HL-60 (cell line): ENCODE measurements at regions not wholly inside any gene's neighbourhood (a gene's known extent, or its start where the extent isn't known, plus 50 kb on each side); places are given as distances from the start of the nearest gene placed in this dataset.

ENCODE experiments used
- DNase-seq, 2 experiments: peaks; one replicate each; pipeline ENCODE4 v3.0.0-alpha.2; 2010 to 2020; ENCODE audit warnings: low read depth in 1 of 2, low spot score in 1 of 2
- H3K27ac ChIP-seq: fragments of 250-450 bp; sonication (Bioruptor Pico); replicated peaks from 2 replicates; pipeline ENCODE4 v1.5.1; 2020; ENCODE audit warnings: mild to moderate bottlenecking, moderate library complexity
- H3K27me3 ChIP-seq: fragments of 250-450 bp; sonication (Bioruptor Pico); 2 replicates; pipeline ENCODE4 v1.5.1; 2021; ENCODE audit warnings: mild to moderate bottlenecking, moderate library complexity; ENCODE audit not compliant: insufficient read depth, poor library complexity, severe bottlenecking
- H3K4me3 ChIP-seq: replicated peaks from 2 replicates; pipeline ENCODE4 v1.5.1; 2011; ENCODE audit warnings: mild to moderate bottlenecking, control low read depth, low read length; ENCODE audit not compliant: insufficient read depth
- GABPA ChIP-seq: IDR thresholded peaks from 2 replicates; pipeline ENCODE4 v1.6.1; 2012; ENCODE audit warnings: low read depth
- POLR2AphosphoS5 ChIP-seq: IDR thresholded peaks from 2 replicates; pipeline ENCODE4 v1.6.1; 2012; ENCODE audit warnings: low read depth
- SPI1 ChIP-seq: IDR thresholded peaks from 2 replicates; pipeline ENCODE4 v1.6.1; 2012; ENCODE audit warnings: low read depth, mild to moderate bottlenecking, borderline replicate concordance
- TF ChIP-seq, protein P1 (sequence below): IDR thresholded peaks from one replicate; pipeline ENCODE4 v1.5.1; 2011; ENCODE audit warnings: low read length, control low read depth, inconsistent platforms; ENCODE audit not compliant: insufficient read depth
- TF ChIP-seq, protein P2 (sequence below): IDR thresholded peaks from 2 replicates; pipeline ENCODE4 v1.6.1; 2012; ENCODE audit warnings: low read depth; ENCODE audit not compliant: insufficient replicate concordance

DNA sequence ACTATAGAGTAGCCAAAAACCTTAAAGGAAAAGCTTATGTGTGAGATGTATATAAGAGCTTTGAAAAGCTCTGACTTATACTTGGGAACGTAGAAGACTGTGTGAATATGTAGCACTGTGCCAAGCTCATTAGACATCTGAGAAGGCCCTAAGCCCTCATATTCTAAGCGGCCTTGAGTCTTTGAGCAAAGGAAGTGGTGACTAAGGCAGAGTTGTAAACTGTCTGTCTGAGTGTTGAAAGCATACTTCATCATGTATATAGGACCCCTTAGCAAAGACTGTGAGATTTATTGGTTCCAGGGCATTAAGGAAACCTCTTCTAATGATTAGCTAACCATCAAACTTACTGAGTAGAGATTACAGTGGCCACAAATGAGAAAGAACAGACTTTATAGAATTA is 153.3 kb upstream of the LYPLAL1 start:
- Histone ChIP-seq H3K27ac (no peak overlapping the region), H3K4me3 (no peak overlapping the region), H3K27me3 (no peaks in the 10 kb centered on the region)
- no peak for DNase-seq
- TF ChIP-seq POLR2AphosphoS5 = no peak
- TF ChIP-seq GABPA = no peak
- TF ChIP-seq, protein P1, sequence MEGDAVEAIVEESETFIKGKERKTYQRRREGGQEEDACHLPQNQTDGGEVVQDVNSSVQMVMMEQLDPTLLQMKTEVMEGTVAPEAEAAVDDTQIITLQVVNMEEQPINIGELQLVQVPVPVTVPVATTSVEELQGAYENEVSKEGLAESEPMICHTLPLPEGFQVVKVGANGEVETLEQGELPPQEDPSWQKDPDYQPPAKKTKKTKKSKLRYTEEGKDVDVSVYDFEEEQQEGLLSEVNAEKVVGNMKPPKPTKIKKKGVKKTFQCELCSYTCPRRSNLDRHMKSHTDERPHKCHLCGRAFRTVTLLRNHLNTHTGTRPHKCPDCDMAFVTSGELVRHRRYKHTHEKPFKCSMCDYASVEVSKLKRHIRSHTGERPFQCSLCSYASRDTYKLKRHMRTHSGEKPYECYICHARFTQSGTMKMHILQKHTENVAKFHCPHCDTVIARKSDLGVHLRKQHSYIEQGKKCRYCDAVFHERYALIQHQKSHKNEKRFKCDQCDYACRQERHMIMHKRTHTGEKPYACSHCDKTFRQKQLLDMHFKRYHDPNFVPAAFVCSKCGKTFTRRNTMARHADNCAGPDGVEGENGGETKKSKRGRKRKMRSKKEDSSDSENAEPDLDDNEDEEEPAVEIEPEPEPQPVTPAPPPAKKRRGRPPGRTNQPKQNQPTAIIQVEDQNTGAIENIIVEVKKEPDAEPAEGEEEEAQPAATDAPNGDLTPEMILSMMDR = no peak
- TF ChIP-seq SPI1 = no peak
- TF ChIP-seq, protein P2, sequence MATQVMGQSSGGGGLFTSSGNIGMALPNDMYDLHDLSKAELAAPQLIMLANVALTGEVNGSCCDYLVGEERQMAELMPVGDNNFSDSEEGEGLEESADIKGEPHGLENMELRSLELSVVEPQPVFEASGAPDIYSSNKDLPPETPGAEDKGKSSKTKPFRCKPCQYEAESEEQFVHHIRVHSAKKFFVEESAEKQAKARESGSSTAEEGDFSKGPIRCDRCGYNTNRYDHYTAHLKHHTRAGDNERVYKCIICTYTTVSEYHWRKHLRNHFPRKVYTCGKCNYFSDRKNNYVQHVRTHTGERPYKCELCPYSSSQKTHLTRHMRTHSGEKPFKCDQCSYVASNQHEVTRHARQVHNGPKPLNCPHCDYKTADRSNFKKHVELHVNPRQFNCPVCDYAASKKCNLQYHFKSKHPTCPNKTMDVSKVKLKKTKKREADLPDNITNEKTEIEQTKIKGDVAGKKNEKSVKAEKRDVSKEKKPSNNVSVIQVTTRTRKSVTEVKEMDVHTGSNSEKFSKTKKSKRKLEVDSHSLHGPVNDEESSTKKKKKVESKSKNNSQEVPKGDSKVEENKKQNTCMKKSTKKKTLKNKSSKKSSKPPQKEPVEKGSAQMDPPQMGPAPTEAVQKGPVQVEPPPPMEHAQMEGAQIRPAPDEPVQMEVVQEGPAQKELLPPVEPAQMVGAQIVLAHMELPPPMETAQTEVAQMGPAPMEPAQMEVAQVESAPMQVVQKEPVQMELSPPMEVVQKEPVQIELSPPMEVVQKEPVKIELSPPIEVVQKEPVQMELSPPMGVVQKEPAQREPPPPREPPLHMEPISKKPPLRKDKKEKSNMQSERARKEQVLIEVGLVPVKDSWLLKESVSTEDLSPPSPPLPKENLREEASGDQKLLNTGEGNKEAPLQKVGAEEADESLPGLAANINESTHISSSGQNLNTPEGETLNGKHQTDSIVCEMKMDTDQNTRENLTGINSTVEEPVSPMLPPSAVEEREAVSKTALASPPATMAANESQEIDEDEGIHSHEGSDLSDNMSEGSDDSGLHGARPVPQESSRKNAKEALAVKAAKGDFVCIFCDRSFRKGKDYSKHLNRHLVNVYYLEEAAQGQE = no peak

DNA sequence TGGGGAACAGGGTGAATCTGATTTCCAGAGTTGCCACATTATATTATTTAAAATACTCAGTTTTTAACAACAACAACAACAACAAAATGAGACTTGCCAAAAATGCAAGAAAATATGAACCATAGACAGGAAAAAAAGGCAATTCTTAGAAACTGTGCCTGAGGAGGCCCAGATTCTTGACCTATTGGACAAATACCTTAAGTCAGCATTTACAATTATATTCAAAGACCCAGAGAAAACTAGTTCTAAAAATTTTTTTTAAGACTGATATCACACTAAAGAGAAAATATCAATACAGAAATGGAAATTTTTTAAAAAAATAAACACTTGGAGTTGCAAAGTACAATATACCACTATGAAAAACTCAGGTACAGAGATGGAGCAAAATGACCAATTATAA is 152.8 kb upstream of the LYPLAL1 start:
- no peak overlapping the region for H3K27ac ChIP-seq
- DNase-seq = no peak
- no peaks in the 10 kb centered on the region for H3K27me3 ChIP-seq
- H3K4me3 ChIP-seq = no peak overlapping the region
- TF ChIP-seq GABPA = no peak
- TF ChIP-seq, protein P2 = no peak
- TF ChIP-seq SPI1 = no peak
- TF ChIP-seq POLR2AphosphoS5 = no peak
- TF ChIP-seq, protein P1 = no peak

DNA sequence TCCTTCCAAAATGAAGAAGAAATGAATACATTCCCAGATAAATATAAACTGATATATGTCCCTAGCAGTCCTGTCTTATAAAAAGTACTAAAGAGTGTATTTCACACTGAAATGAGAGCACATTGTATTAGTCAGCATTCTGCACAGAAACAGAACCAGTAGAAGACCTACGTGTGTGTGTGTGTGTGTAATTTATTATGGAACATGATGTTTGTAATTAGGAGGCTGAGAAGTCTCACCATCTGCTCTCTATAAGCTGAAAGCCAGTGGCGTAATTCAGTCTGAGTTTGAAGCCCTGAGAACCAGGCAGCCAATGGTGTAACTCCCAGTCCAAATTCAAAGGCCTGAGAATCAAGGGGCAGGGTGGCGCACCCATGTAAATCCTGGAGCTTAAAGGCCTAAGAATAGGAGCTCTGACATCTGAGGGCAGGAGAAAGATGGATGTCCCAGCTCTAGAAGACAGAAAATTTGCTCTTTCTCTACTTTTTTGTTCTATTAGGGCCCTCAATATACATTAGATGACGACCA is 146.5 kb upstream of the LYPLAL1 start:
- Histone ChIP-seq H3K27ac (no peak overlapping the region), H3K27me3 (no peaks in the 10 kb centered on the region), H3K4me3 (no peak overlapping the region)
- TF ChIP-seq GABPA (no peak), POLR2AphosphoS5 (no peak), SPI1 (no peak)
- TF ChIP-seq, protein P1 = no peak
- TF ChIP-seq, protein P2 = no peak
- no peak for DNase-seq
